ENCODE measurements at regions not wholly inside any gene's neighbourhood (a gene's known extent, or its start where the extent isn't known, plus 50 kb on each side); places are given as distances from the start of the nearest gene placed in this dataset.

- no peak for DNase-seq (ENCODE audit: low spot score)
Measured at GRCh38 chr6:44062771-44063560, 64.3 kb downstream of the MRPL14 start.

GRCh38 chr6:44062105-44062770, 65.0 kb downstream of the MRPL14 start:
- DNase-seq (ENCODE audit: low spot score): no peak

- DNase-seq (ENCODE audit: low spot score): peak; percentile 47
Measured at GRCh38 chr6:44061375-44062104, 65.7 kb downstream of the MRPL14 start.

GRCh38 chr6:44060612-44061374, 66.5 kb downstream of the MRPL14 start:
- DNase-seq (ENCODE audit: low spot score): no peak

GRCh38 chr6:44059359-44060346, 67.6 kb downstream of the MRPL14 start:
- DNase-seq (ENCODE audit: low spot score): no peak

- peak; percentile 89 for DNase-seq (ENCODE audit: low spot score)
Measured at GRCh38 chr6:44058617-44059358, 68.5 kb downstream of the MRPL14 start.

- no peak for DNase-seq (ENCODE audit: low spot score)
Measured at GRCh38 chr6:44057931-44058616, 69.2 kb downstream of the MRPL14 start.

GRCh38 chr6:44057238-44057930, 69.9 kb downstream of the MRPL14 start:
- DNase-seq (ENCODE audit: low spot score): no peak

GRCh38 chr6:44056392-44057237, 70.6 kb downstream of the MRPL14 start:
- peak; percentile 66 for DNase-seq (ENCODE audit: low spot score)

- DNase-seq (ENCODE audit: low spot score): no peak
Measured at GRCh38 chr6:44054721-44055559, 72.3 kb downstream of the MRPL14 start.

GRCh38 chr6:44053760-44054556, 73.3 kb downstream of the MRPL14 start:
- no peak for DNase-seq (ENCODE audit: low spot score)

- no peak for DNase-seq (ENCODE audit: low spot score)
Measured at GRCh38 chr6:44053106-44053756, 74.0 kb downstream of the MRPL14 start.

GRCh38 chr6:44052419-44053023, 74.7 kb downstream of the MRPL14 start:
- peak; percentile 74 for DNase-seq (ENCODE audit: low spot score)

GRCh38 chr6:44051515-44051914, 75.7 kb downstream of the MRPL14 start:
- peak; percentile 68 for DNase-seq (ENCODE audit: low spot score)

- DNase-seq (ENCODE audit: low spot score): no peak
Measured at GRCh38 chr6:44050872-44051505, 76.3 kb downstream of the MRPL14 start.
